DOHH2 (cell line): ENCODE measurements at regions not wholly inside any gene's neighbourhood (a gene's known extent, or its start where the extent isn't known, plus 50 kb on each side); places are given as distances from the start of the nearest gene placed in this dataset.

ENCODE experiments used
- CTCF ChIP-seq: fragments of 200-600 bp; sonication (generic); IDR thresholded peaks from one replicate; pipeline ENCODE4 v1.5.1; 2014; ENCODE audit warnings: antibody characterized with exemption, mild to moderate bottlenecking, low read depth, low read length; ENCODE audit not compliant: poor library complexity, severe bottlenecking
- EZH2phosphoT487 ChIP-seq: fragments of 200-600 bp; sonication (generic); IDR thresholded peaks from 2 replicates; pipeline ENCODE4 v1.6.1; 2017; ENCODE audit warnings: borderline replicate concordance, mild to moderate bottlenecking, antibody characterized with exemption, low read length, moderate library complexity, mixed read lengths

DNA sequence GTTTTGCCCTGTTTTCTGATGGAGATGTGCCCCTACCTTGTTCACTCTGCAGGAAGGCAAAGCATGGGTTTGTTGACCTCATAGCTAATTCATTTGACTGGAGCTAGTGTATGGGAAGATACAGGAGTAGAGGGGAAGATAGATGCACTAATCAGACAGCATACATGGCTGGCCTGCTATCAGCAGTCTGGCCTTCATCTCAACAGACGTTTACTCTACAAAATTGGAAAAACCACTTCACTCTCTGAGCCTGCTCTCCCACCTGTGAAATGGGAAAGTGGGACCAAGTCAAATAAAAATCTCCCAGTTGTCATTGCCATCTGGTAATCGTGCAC, 235.2 kb upstream of the RAB4A start:
- TF ChIP-seq CTCF: no peak
- TF ChIP-seq EZH2phosphoT487: no peak
